WTC11 (cell line): ENCODE measurements at regions not wholly inside any gene's neighbourhood (a gene's known extent, or its start where the extent isn't known, plus 50 kb on each side); places are given as distances from the start of the nearest gene placed in this dataset.

Experiments
- ESRRA ChIP-seq: sonication (generic); formaldehyde crosslinking; IDR thresholded peaks from 2 replicates; pipeline ENCODE4 v1.8.1; 2022; ENCODE audit warnings: mild to moderate bottlenecking, missing genetic modification reagents, borderline replicate concordance
- ZNF219 ChIP-seq: sonication (generic); formaldehyde crosslinking; IDR thresholded peaks from 2 replicates; pipeline ENCODE4 v1.8.0; 2023; ENCODE audit warnings: missing genetic modification reagents, mild to moderate bottlenecking, borderline replicate concordance
- ZNF232 ChIP-seq: sonication (generic); formaldehyde crosslinking; IDR thresholded peaks from 2 replicates; pipeline ENCODE4 v1.8.0; 2022; ENCODE audit warnings: mild to moderate bottlenecking, missing genetic modification reagents
- ZNF263 ChIP-seq: sonication (generic); formaldehyde crosslinking; IDR thresholded peaks from 2 replicates; pipeline ENCODE4 v1.8.1; 2022; ENCODE audit warnings: low read depth, mild to moderate bottlenecking, moderate library complexity, missing genetic modification reagents
- ZNF396 ChIP-seq: fragments of 250-450 bp; sonication (Bioruptor Pico); IDR thresholded peaks from 2 replicates; pipeline ENCODE4 v1.8.0; 2021; ENCODE audit warnings: mild to moderate bottlenecking, moderate library complexity, borderline replicate concordance
- TF ChIP-seq, protein P1 (sequence below): fragments of 200-600 bp; IDR thresholded peaks from 2 replicates; pipeline ENCODE4 v1.8.0; 2022; ENCODE audit warnings: antibody characterized with exemption
- TF ChIP-seq, protein P2 (sequence below): sonication (generic); formaldehyde crosslinking; IDR thresholded peaks from 2 replicates; pipeline ENCODE4 v1.8.0; 2022; ENCODE audit warnings: mild to moderate bottlenecking, missing genetic modification reagents

DNA sequence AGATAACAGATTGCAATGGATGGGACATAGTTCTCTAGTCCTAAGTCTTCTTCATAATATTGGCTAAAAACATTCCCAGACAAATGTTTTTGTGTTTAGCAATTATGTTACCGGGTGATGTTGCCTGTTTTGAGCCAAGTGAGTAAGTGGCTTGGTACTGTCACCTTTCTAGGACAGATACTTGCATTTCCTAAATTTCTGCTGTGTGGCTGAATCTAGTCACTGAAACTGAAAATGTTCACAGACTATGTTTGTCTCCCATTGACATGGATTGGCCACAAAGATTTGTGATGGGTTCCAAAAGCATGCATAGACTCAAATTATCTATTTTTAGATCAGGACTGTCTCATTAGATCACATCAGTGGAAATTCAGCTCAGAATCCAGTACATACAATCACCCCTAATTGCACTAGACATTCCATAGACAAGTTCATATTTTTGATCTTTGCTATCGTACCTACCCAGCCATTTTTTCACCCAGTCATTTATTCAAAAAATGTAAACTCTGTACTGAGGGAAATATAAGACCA, 1222.1 kb upstream of the AUTS2 start:
- TF ChIP-seq, protein P1, sequence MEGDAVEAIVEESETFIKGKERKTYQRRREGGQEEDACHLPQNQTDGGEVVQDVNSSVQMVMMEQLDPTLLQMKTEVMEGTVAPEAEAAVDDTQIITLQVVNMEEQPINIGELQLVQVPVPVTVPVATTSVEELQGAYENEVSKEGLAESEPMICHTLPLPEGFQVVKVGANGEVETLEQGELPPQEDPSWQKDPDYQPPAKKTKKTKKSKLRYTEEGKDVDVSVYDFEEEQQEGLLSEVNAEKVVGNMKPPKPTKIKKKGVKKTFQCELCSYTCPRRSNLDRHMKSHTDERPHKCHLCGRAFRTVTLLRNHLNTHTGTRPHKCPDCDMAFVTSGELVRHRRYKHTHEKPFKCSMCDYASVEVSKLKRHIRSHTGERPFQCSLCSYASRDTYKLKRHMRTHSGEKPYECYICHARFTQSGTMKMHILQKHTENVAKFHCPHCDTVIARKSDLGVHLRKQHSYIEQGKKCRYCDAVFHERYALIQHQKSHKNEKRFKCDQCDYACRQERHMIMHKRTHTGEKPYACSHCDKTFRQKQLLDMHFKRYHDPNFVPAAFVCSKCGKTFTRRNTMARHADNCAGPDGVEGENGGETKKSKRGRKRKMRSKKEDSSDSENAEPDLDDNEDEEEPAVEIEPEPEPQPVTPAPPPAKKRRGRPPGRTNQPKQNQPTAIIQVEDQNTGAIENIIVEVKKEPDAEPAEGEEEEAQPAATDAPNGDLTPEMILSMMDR, result no peak
- TF ChIP-seq ZNF396 (CRISPR knock-in tag), result no peak
- TF ChIP-seq ZNF263 (CRISPR knock-in tag), result no peak
- TF ChIP-seq ESRRA (CRISPR knock-in tag), result no peak
- TF ChIP-seq ZNF219 (CRISPR knock-in tag), result no peak
- TF ChIP-seq ZNF232, result no peak
- TF ChIP-seq, protein P2, sequence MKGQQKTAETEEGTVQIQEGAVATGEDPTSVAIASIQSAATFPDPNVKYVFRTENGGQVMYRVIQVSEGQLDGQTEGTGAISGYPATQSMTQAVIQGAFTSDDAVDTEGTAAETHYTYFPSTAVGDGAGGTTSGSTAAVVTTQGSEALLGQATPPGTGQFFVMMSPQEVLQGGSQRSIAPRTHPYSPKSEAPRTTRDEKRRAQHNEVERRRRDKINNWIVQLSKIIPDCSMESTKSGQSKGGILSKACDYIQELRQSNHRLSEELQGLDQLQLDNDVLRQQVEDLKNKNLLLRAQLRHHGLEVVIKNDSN (CRISPR knock-in tag), result no peak
